ENCODE measurements at regions not wholly inside any gene's neighbourhood (a gene's known extent, or its start where the extent isn't known, plus 50 kb on each side); places are given as distances from the start of the nearest gene placed in this dataset.

DNA sequence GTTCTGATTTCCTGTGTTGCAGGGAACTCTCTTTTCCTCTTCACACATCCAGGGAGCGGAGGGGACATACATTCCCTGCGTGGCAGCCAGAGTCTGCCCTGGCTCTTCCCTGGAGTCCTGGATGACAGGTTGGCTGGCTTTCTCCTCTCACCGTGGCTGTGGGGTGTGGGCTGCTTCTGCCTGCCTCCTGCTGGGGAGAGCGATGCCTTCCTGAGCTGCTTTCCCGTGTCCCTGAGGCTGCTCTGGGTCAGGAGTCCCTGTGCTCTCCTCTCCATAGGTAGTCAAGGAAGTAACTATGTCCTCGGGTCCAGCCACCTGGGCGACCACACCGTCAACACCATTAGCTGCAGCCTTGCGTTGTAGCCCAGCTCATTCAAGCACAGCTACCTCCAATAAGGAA, 451.7 kb downstream of the QKI start:
- CTCF ChIA-PET: no interaction called here
- Mint-ChIP-seq H3K27me3 (ENCODE audit: insufficient read depth, unreplicated experiment) (no peaks in the 10 kb centered on the region), H3K4me3 (ENCODE audit: unreplicated experiment) (no peak overlapping the region), H3K9me3 (ENCODE audit: unreplicated experiment) (no peaks in the 10 kb centered on the region), H3K27ac (ENCODE audit: unreplicated experiment) (no peak overlapping the region), H3K4me1 (ENCODE audit: low read depth, unreplicated experiment) (no peaks in the 10 kb centered on the region), H3K36me3 (ENCODE audit: insufficient read depth, unreplicated experiment) (no peaks in the 10 kb centered on the region)
- no TSS peak for BruUV-seq (replicated peaks)
- no peaks in the 10 kb centered on the region for H3K27me3 ChIP-seq (replicated peaks; ENCODE audit: control insufficient read depth, insufficient read depth, low read length)
- intact Hi-C loops (cut with micrococcal nuclease; ENCODE audit: unreplicated experiment): no loop called here
- DNase-seq: peak in 1 of 2 experiments; percentile 2
- POLR2A ChIA-PET: no interaction called here
- H3K4me3 ChIP-seq (ENCODE audit: low read depth, low read length): no peak overlapping the region
- no peak for TF ChIP-seq CTCF (IDR thresholded peaks at IDR 0.05; ENCODE audit: insufficient read depth in 1 of 2, low read depth in 1 of 2, low read length in 1 of 2, severe bottlenecking in 1 of 2, unreplicated experiment in 1 of 2)
- H3K36me3 ChIP-seq (ENCODE audit: control insufficient read depth, insufficient read depth, low read length): no peaks in the 10 kb centered on the region
- H3K4me1 ChIP-seq: no peaks in the 10 kb centered on the region
- no peaks in the 10 kb centered on the region for H3K9me3 ChIP-seq

GRCh38 chr6:163863565-163863964, 449.0 kb downstream of the QKI start:
- intact Hi-C loops (cut with micrococcal nuclease; ENCODE audit: unreplicated experiment): no loop called here
- Mint-ChIP-seq H3K36me3 (ENCODE audit: insufficient read depth, unreplicated experiment) (no peaks in the 10 kb centered on the region), H3K9me3 (ENCODE audit: unreplicated experiment) (no peaks in the 10 kb centered on the region), H3K4me1 (ENCODE audit: low read depth, unreplicated experiment) (no peaks in the 10 kb centered on the region), H3K4me3 (ENCODE audit: unreplicated experiment) (no peak overlapping the region), H3K27me3 (ENCODE audit: insufficient read depth, unreplicated experiment) (no peaks in the 10 kb centered on the region), H3K27ac (ENCODE audit: unreplicated experiment) (no peak overlapping the region)
- H3K36me3 ChIP-seq (ENCODE audit: control insufficient read depth, insufficient read depth, low read length): no peaks in the 10 kb centered on the region
- H3K9me3 ChIP-seq: no peaks in the 10 kb centered on the region
- ChIA-PET CTCF (no interaction called here), POLR2A (no interaction called here)
- no peaks in the 10 kb centered on the region for H3K27me3 ChIP-seq (replicated peaks; ENCODE audit: control insufficient read depth, insufficient read depth, low read length)
- no TSS peak for BruUV-seq (replicated peaks)
- no peak overlapping the region for H3K4me3 ChIP-seq (ENCODE audit: low read depth, low read length)
- no peak for DNase-seq
- no peaks in the 10 kb centered on the region for H3K4me1 ChIP-seq
- no peak for TF ChIP-seq CTCF (IDR thresholded peaks at IDR 0.05; ENCODE audit: insufficient read depth in 1 of 2, low read depth in 1 of 2, low read length in 1 of 2, severe bottlenecking in 1 of 2, unreplicated experiment in 1 of 2)

GRCh38 chr6:163862701-163863100, 448.2 kb downstream of the QKI start:
- intact Hi-C loops (cut with micrococcal nuclease; ENCODE audit: unreplicated experiment): no loop called here
- TF ChIP-seq CTCF (IDR thresholded peaks at IDR 0.05; ENCODE audit: insufficient read depth in 1 of 2, low read depth in 1 of 2, low read length in 1 of 2, severe bottlenecking in 1 of 2, unreplicated experiment in 1 of 2): no peak
- Histone ChIP-seq H3K4me1 (no peaks in the 10 kb centered on the region), H3K36me3 (ENCODE audit: control insufficient read depth, insufficient read depth, low read length) (no peaks in the 10 kb centered on the region), H3K9me3 (no peaks in the 10 kb centered on the region), H3K4me3 (ENCODE audit: low read depth, low read length) (no peak overlapping the region), H3K27me3 (replicated peaks; ENCODE audit: control insufficient read depth, insufficient read depth, low read length) (no peaks in the 10 kb centered on the region)
- Mint-ChIP-seq H3K27ac (ENCODE audit: unreplicated experiment) (no peak overlapping the region), H3K4me3 (ENCODE audit: unreplicated experiment) (no peak overlapping the region), H3K36me3 (ENCODE audit: insufficient read depth, unreplicated experiment) (no peaks in the 10 kb centered on the region), H3K9me3 (ENCODE audit: unreplicated experiment) (no peaks in the 10 kb centered on the region), H3K27me3 (ENCODE audit: insufficient read depth, unreplicated experiment) (no peaks in the 10 kb centered on the region), H3K4me1 (ENCODE audit: low read depth, unreplicated experiment) (no peaks in the 10 kb centered on the region)
- CTCF ChIA-PET: no interaction called here
- DNase-seq: no peak
- POLR2A ChIA-PET: no interaction called here
- no TSS peak for BruUV-seq (replicated peaks)

Data from Caco-2 (cell line).